H9 (cell line): ENCODE measurements at regions not wholly inside any gene's neighbourhood (a gene's known extent, or its start where the extent isn't known, plus 50 kb on each side); places are given as distances from the start of the nearest gene placed in this dataset.

ENCODE experiments used
- DNase-seq: peaks from one replicate; pipeline ENCODE4 v3.0.0-alpha.2; 2017
- H2AFZ ChIP-seq: one replicate; pipeline ENCODE4 v1.6.1; 2013; ENCODE audit warnings: mild to moderate bottlenecking, low read length, control low read depth, moderate library complexity
- H2AK5ac ChIP-seq: 2 replicates; pipeline ENCODE4 v1.6.1; 2013; ENCODE audit warnings: low read length, control low read depth, mixed read lengths; ENCODE audit not compliant: insufficient read length
- H2BK120ac ChIP-seq: one replicate; pipeline ENCODE4 v1.6.1; 2013; ENCODE audit warnings: low read depth, mild to moderate bottlenecking, low read length, control low read depth, inconsistent platforms; ENCODE audit not compliant: poor library complexity, severe bottlenecking
- H2BK12ac ChIP-seq: 2 replicates; pipeline ENCODE4 v1.6.1; 2013; ENCODE audit warnings: low read length, control low read depth, mixed read lengths, low read depth; ENCODE audit not compliant: insufficient read length
- H2BK15ac ChIP-seq: 2 replicates; pipeline ENCODE4 v1.6.1; 2013; ENCODE audit warnings: low read depth, low read length, control low read depth
- H2BK20ac ChIP-seq: one replicate; pipeline ENCODE4 v1.6.1; 2013; ENCODE audit warnings: low read depth, mild to moderate bottlenecking, low read length, control low read depth, inconsistent platforms; ENCODE audit not compliant: poor library complexity, severe bottlenecking
- H2BK5ac ChIP-seq: 2 replicates; pipeline ENCODE4 v1.6.1; 2013; ENCODE audit warnings: low read length, control low read depth, mixed read lengths; ENCODE audit not compliant: insufficient read length
- H3K14ac ChIP-seq: 2 replicates; pipeline ENCODE4 v1.6.1; 2013; ENCODE audit warnings: low read length, control low read depth; ENCODE audit not compliant: insufficient read depth
- H3K18ac ChIP-seq: 2 replicates; pipeline ENCODE4 v1.6.1; 2013; ENCODE audit warnings: low read depth, mild to moderate bottlenecking, mixed read lengths, low read length, control low read depth; ENCODE audit not compliant: insufficient read length
- H3K23ac ChIP-seq: 2 replicates; pipeline ENCODE4 v1.6.1; 2013; ENCODE audit warnings: low read length, control low read depth, mixed read lengths, low read depth; ENCODE audit not compliant: insufficient read length
- H3K23me2 ChIP-seq: 2 replicates; pipeline ENCODE4 v1.6.1; 2013; ENCODE audit warnings: low read depth, mild to moderate bottlenecking, mixed read lengths, low read length, control low read depth; ENCODE audit not compliant: insufficient read length, poor library complexity, severe bottlenecking
- H3K27ac ChIP-seq: 2 replicates; pipeline ENCODE4 v1.5.1; 2013; ENCODE audit warnings: low read length, control low read depth, mixed read lengths, low read depth; ENCODE audit not compliant: insufficient read length
- H3K27me3 ChIP-seq: 2 replicates; pipeline ENCODE4 v1.6.1; 2013; ENCODE audit warnings: low read length, control low read depth, inconsistent platforms; ENCODE audit not compliant: insufficient read depth
- H3K4ac ChIP-seq: 2 replicates; pipeline ENCODE4 v1.6.1; 2013; ENCODE audit warnings: low read depth, mild to moderate bottlenecking, control low read depth, inconsistent platforms, low read length, moderate library complexity
- H3K4me1 ChIP-seq: 2 replicates; pipeline ENCODE4 v1.6.1; 2013; ENCODE audit warnings: low read length, control low read depth, inconsistent platforms; ENCODE audit not compliant: insufficient read depth
- H3K4me2 ChIP-seq: 2 replicates; pipeline ENCODE4 v1.6.1; 2013; ENCODE audit warnings: low read length, control low read depth, mixed read lengths; ENCODE audit not compliant: insufficient read length, insufficient read depth
- H3K56ac ChIP-seq: 2 replicates; pipeline ENCODE4 v1.6.1; 2013; ENCODE audit warnings: low read depth, mild to moderate bottlenecking, mixed read lengths, low read length, control low read depth; ENCODE audit not compliant: insufficient read length
- H3K79me1 ChIP-seq: 2 replicates; pipeline ENCODE4 v1.6.1; 2013; ENCODE audit warnings: low read depth, mild to moderate bottlenecking, moderate library complexity, low read length, control low read depth, inconsistent platforms; ENCODE audit not compliant: insufficient read depth, poor library complexity, severe bottlenecking
- H3K79me2 ChIP-seq: 2 replicates; pipeline ENCODE4 v1.6.1; 2013; ENCODE audit warnings: low read length, control low read depth, inconsistent platforms; ENCODE audit not compliant: insufficient read depth
- H3K9ac ChIP-seq: 2 replicates; pipeline ENCODE4 v1.6.1; 2013; ENCODE audit warnings: low read length, control low read depth, mixed read lengths; ENCODE audit not compliant: insufficient read length; ENCODE audit errors: extremely low read depth
- H3K9me3 ChIP-seq: one replicate; pipeline ENCODE4 v1.6.1; 2013; ENCODE audit warnings: low read depth, low read length, inconsistent platforms; ENCODE audit not compliant: control insufficient read depth
- H3T11ph ChIP-seq: one replicate; pipeline ENCODE4 v1.6.1; 2013; ENCODE audit warnings: mild to moderate bottlenecking, low read length, control low read depth, inconsistent platforms
- H4K20me1 ChIP-seq: one replicate; pipeline ENCODE4 v1.6.1; 2013; ENCODE audit not compliant: control insufficient read depth, insufficient read length, insufficient read depth
- H4K5ac ChIP-seq: 2 replicates; pipeline ENCODE4 v1.6.1; 2013; ENCODE audit warnings: low read depth, mild to moderate bottlenecking, mixed read lengths, low read length, control low read depth; ENCODE audit not compliant: insufficient read length
- H4K8ac ChIP-seq: replicated peaks from 2 replicates; pipeline ENCODE4 v1.6.1; 2013; ENCODE audit warnings: low read length, control low read depth, mixed read lengths, low read depth; ENCODE audit not compliant: insufficient read length
- H4K91ac ChIP-seq: 2 replicates; pipeline ENCODE4 v1.6.1; 2013; ENCODE audit warnings: low read depth, mild to moderate bottlenecking, moderate library complexity, mixed read lengths, low read length, control low read depth; ENCODE audit not compliant: insufficient read length
- H3K27ac Mint-ChIP-seq, 3 experiments: 2 replicates in 2 of 3; 3 replicates in 1 of 3; pipeline ENCODE4 v1.8.0; 2020 to 2021; ENCODE audit warnings: mixed read lengths in 3 of 3, mild to moderate bottlenecking in 1 of 3, moderate library complexity in 1 of 3
- H3K27me3 Mint-ChIP-seq: 2 replicates; pipeline ENCODE4 v1.8.0; 2021; ENCODE audit warnings: low read depth, mild to moderate bottlenecking, moderate library complexity, mixed read lengths
- H3K36me3 Mint-ChIP-seq, 3 experiments: 2 replicates in 2 of 3; 3 replicates in 1 of 3; pipeline ENCODE4 v1.8.0; 2020 to 2021; ENCODE audit warnings: low read depth in 3 of 3, mixed read lengths in 3 of 3; ENCODE audit not compliant: insufficient read depth in 1 of 3
- H3K4me1 Mint-ChIP-seq, 2 experiments: 2 replicates each; pipeline ENCODE4 v1.8.0; 2020; ENCODE audit warnings: mixed read lengths in 2 of 2
- H3K4me3 Mint-ChIP-seq, 2 experiments: 2 replicates in 1 of 2; 3 replicates in 1 of 2; pipeline ENCODE4 v1.8.0; 2020 to 2021; ENCODE audit warnings: mild to moderate bottlenecking in 2 of 2, mixed read lengths in 2 of 2, moderate library complexity in 1 of 2
- H3K9me3 Mint-ChIP-seq, 2 experiments: 2 replicates in 1 of 2; 3 replicates in 1 of 2; pipeline ENCODE4 v1.8.0; 2020; ENCODE audit warnings: mild to moderate bottlenecking in 2 of 2, mixed read lengths in 2 of 2, moderate library complexity in 1 of 2
- WGBS: extraction: QIAGEN DNeasy Blood & Tissue Kit; methylation state at CpG from one replicate; pipeline ENCODE4 v1.1.7; 2013; ENCODE audit warnings: missing lambda C conversion rate, low lambda C conversion rate, mixed read lengths; ENCODE audit not compliant: insufficient read length; ENCODE audit errors: extremely low coverage; 5-methylcytosine and 5-hydroxymethylcytosine counted together
- TF ChIP-seq, protein P1 (sequence below): fragments of 200-600 bp; sonication (generic); conservative IDR thresholded peaks from 3 replicates; pipeline ENCODE4 v1.8.0; 2021; ENCODE audit warnings: antibody characterized with exemption, mild to moderate bottlenecking

DNA sequence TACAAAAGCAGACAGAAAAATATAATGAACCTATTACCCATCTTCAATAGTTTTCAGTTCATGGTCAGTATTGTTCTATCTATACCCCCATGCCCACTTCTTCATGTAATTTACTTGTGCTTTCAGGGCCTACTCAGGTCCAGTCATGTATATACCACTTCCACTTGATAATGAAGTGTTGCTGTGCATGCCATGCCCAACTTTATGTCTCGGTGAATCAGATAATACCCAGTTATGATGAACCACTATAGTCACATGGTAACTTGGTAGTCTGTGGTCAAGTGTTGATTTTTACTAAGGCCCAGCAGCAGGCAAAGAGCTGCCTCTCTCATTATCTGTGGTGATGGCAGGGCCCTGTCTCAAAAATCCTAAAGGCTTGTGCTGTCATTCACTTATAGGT is 70.7 kb upstream of the IL33 start:
- Histone ChIP-seq H2AK5ac (no peak overlapping the region), H3T11ph (no peak overlapping the region), H2BK15ac (no peak overlapping the region), H3K27me3 (no peaks in the 10 kb centered on the region), H3K9me3 (no peaks in the 10 kb centered on the region), H4K8ac (no peak overlapping the region), H3K23ac (no peak overlapping the region), H2BK5ac (no peak overlapping the region), H3K27ac (no peak overlapping the region), H3K23me2 (no peaks in the 10 kb centered on the region), H4K5ac (no peak overlapping the region), H3K18ac (no peak overlapping the region), H2BK12ac (no peak overlapping the region), H3K9ac (no peak overlapping the region), H3K14ac (no peak overlapping the region), H3K4me2 (no peak overlapping the region), H2BK20ac (no peak overlapping the region), H2AFZ (no peak overlapping the region), H3K56ac (no peak overlapping the region), H3K79me2 (no peaks in the 10 kb centered on the region), H4K91ac (no peak overlapping the region), H4K20me1 (no peaks in the 10 kb centered on the region), H2BK120ac (no peak overlapping the region), H3K4ac (no peak overlapping the region), H3K4me1 (no peaks in the 10 kb centered on the region), H3K79me1 (no peaks in the 10 kb centered on the region)
- no peaks in the 10 kb centered on the region for H3K9me3 Mint-ChIP-seq
- H3K4me3 Mint-ChIP-seq, result no peak overlapping the region
- H3K27ac Mint-ChIP-seq, result no peak overlapping the region
- DNase-seq, result no peak
- TF ChIP-seq, protein P1, sequence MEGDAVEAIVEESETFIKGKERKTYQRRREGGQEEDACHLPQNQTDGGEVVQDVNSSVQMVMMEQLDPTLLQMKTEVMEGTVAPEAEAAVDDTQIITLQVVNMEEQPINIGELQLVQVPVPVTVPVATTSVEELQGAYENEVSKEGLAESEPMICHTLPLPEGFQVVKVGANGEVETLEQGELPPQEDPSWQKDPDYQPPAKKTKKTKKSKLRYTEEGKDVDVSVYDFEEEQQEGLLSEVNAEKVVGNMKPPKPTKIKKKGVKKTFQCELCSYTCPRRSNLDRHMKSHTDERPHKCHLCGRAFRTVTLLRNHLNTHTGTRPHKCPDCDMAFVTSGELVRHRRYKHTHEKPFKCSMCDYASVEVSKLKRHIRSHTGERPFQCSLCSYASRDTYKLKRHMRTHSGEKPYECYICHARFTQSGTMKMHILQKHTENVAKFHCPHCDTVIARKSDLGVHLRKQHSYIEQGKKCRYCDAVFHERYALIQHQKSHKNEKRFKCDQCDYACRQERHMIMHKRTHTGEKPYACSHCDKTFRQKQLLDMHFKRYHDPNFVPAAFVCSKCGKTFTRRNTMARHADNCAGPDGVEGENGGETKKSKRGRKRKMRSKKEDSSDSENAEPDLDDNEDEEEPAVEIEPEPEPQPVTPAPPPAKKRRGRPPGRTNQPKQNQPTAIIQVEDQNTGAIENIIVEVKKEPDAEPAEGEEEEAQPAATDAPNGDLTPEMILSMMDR, result no peak
- H3K4me1 Mint-ChIP-seq, result no peaks in the 10 kb centered on the region
- H3K27me3 Mint-ChIP-seq, result no peaks in the 10 kb centered on the region
- no CpG with 5 or more reads among the region's 1 CpG for WGBS
- no peaks in the 10 kb centered on the region for H3K36me3 Mint-ChIP-seq
